Endothelial cell (in vitro differentiated cells): ENCODE measurements at regions not wholly inside any gene's neighbourhood (a gene's known extent, or its start where the extent isn't known, plus 50 kb on each side); places are given as distances from the start of the nearest gene placed in this dataset.

Source experiments
- DNase-seq: peaks from one replicate; pipeline ENCODE4 v3.0.0; 2021; ENCODE audit warnings: low spot score
- H3K27ac Mint-ChIP-seq: one replicate; pipeline ENCODE4 v1.8.0; 2021; ENCODE audit warnings: mixed read lengths, inconsistent platforms; ENCODE audit not compliant: unreplicated experiment
- H3K27me3 Mint-ChIP-seq: one replicate; pipeline ENCODE4 v1.8.0; 2021; ENCODE audit warnings: mild to moderate bottlenecking, moderate library complexity, mixed read lengths, inconsistent platforms; ENCODE audit not compliant: unreplicated experiment
- H3K36me3 Mint-ChIP-seq: one replicate; pipeline ENCODE4 v1.8.0; 2021; ENCODE audit warnings: mild to moderate bottlenecking, low read depth, mixed read lengths, inconsistent platforms; ENCODE audit not compliant: unreplicated experiment
- H3K4me1 Mint-ChIP-seq: one replicate; pipeline ENCODE4 v1.8.0; 2021; ENCODE audit warnings: mild to moderate bottlenecking, mixed read lengths, inconsistent platforms; ENCODE audit not compliant: unreplicated experiment
- H3K4me3 Mint-ChIP-seq: one replicate; pipeline ENCODE4 v1.8.0; 2021; ENCODE audit warnings: mild to moderate bottlenecking, mixed read lengths, inconsistent platforms; ENCODE audit not compliant: unreplicated experiment
- H3K9me3 Mint-ChIP-seq: one replicate; pipeline ENCODE4 v1.8.0; 2021; ENCODE audit warnings: mixed read lengths, inconsistent platforms; ENCODE audit not compliant: unreplicated experiment
- TF ChIP-seq, protein P1 (sequence below): fragments of 200-600 bp; sonication (generic); IDR thresholded peaks from one replicate; pipeline ENCODE4 v1.5.0; 2021; ENCODE audit warnings: antibody characterized with exemption; ENCODE audit not compliant: unreplicated experiment

DNA sequence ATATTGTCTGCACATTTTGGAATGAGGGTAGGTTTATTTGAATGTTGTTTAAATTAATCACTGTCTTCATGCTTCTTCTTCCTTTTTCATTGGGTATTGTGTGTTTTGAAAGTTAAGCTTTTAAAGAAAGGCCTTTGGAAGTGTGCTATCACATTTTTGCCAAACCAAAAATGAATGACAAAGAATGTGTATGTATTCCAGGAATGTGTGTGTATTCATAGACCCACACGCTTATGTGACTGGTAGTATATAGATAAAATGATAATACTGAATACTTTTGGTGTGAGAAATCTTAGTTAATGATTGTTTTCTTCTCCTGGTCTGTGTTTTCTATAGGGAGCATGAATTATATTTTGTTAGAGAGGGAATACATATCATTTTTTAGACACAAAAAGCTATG, 404.4 kb downstream of the TLL1 start:
- no peak for DNase-seq
- Mint-ChIP-seq H3K27ac (no peak overlapping the region), H3K4me3 (no peak overlapping the region), H3K36me3 (no peaks in the 10 kb centered on the region), H3K27me3 (no peaks in the 10 kb centered on the region), H3K9me3 (no peaks in the 10 kb centered on the region), H3K4me1 (no peaks in the 10 kb centered on the region)
- TF ChIP-seq, protein P1, sequence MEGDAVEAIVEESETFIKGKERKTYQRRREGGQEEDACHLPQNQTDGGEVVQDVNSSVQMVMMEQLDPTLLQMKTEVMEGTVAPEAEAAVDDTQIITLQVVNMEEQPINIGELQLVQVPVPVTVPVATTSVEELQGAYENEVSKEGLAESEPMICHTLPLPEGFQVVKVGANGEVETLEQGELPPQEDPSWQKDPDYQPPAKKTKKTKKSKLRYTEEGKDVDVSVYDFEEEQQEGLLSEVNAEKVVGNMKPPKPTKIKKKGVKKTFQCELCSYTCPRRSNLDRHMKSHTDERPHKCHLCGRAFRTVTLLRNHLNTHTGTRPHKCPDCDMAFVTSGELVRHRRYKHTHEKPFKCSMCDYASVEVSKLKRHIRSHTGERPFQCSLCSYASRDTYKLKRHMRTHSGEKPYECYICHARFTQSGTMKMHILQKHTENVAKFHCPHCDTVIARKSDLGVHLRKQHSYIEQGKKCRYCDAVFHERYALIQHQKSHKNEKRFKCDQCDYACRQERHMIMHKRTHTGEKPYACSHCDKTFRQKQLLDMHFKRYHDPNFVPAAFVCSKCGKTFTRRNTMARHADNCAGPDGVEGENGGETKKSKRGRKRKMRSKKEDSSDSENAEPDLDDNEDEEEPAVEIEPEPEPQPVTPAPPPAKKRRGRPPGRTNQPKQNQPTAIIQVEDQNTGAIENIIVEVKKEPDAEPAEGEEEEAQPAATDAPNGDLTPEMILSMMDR = no peak

DNA sequence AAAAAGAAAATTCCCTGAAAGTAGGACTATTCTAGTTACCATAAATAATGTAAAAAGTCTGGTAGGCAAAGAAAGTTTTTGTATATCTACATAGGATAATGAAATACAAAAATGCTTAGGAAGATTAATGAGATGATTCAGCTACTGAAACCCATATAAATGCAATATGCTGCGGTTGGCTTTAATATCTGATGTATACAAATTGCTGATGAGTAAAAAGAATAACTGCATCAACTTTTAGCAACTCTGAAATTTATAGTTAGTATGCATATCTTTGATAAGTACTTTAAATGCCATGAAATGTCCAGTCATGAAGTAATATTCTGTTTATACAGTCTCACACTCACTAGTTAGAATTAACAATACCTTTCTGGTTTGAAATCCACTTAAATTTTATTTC, 404.8 kb downstream of the TLL1 start:
- TF ChIP-seq, protein P1 = no peak
- DNase-seq = no peak
- Mint-ChIP-seq H3K36me3 (no peaks in the 10 kb centered on the region), H3K4me3 (no peak overlapping the region), H3K9me3 (no peaks in the 10 kb centered on the region), H3K27me3 (no peaks in the 10 kb centered on the region), H3K27ac (no peak overlapping the region), H3K4me1 (no peaks in the 10 kb centered on the region)

DNA sequence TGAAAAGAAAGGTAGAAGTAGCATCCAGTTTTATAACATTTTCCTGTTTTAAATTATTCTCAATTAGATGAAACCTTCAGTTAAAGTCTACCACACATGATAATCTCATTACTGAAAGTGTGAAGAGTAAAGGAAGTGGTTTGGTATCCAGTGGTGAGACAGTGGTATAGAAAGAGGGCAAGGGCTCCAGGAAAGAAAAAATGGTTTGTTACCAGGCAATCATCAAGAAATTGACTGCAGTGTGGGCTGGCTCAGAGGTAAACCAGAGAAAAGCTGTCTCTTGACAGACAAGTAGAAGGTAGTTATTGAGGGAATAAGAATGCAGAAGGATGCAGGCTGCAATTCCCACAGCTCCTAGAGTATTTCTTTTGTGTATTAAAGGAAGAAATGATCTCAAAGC, 406.2 kb downstream of the TLL1 start:
- no peaks in the 10 kb centered on the region for H3K27me3 Mint-ChIP-seq
- TF ChIP-seq, protein P1 = no peak
- DNase-seq = no peak
- H3K27ac Mint-ChIP-seq = no peak overlapping the region
- H3K4me3 Mint-ChIP-seq = no peak overlapping the region
- no peaks in the 10 kb centered on the region for H3K9me3 Mint-ChIP-seq
- H3K36me3 Mint-ChIP-seq = no peaks in the 10 kb centered on the region
- H3K4me1 Mint-ChIP-seq = no peaks in the 10 kb centered on the region

DNA sequence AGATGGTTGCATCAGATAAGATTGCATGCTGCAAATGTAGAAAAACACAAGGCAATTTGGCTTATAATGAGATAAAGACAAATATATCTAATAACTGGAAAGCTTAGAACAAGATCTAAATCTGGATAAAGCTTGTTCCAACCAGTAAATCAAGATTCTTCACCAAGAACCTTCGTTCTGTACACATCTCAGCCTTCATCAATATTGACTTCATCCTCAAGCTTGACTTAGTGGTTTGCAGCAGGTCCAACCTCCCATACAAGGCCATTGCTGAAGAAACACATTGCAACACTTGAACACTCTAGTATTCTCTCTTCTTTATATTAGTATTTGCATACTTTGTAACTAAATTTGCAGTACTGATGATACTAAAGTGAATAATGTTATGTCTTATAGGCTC, 407.6 kb downstream of the TLL1 start:
- no peaks in the 10 kb centered on the region for H3K4me1 Mint-ChIP-seq
- TF ChIP-seq, protein P1 = no peak
- DNase-seq = no peak
- H3K36me3 Mint-ChIP-seq = no peaks in the 10 kb centered on the region
- no peaks in the 10 kb centered on the region for H3K9me3 Mint-ChIP-seq
- no peak overlapping the region for H3K27ac Mint-ChIP-seq
- H3K27me3 Mint-ChIP-seq = no peaks in the 10 kb centered on the region
- no peak overlapping the region for H3K4me3 Mint-ChIP-seq

DNA sequence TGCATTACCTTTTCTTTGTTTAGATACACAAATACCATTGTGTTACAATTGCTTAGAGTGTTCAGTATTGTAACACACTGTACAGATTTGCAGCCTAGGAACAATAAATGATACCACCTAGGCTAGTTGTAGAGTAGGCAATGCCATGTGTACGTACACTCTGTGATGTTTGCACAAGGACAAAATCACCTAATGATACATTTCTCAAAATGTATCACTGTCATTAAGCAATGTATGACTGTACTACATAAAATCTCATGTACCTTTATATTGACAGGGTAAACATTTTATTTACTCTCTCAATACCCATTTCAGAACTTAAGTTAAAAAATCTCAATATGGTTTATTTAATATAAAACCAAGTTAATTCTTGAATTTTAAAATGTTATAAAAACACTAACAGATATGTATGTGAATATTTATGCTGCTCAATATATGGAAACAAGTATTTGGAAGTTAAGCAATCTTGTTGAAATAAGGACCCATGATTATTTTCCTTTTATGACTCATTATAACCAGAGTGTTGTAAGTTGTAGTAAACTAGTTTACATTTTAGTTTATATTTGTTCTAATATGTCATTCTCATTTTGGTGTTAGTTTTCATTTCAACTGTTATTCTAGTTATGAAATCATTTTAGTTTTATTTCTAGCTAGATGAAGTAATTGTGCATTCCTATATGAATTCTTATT, 409.2 kb downstream of the TLL1 start:
- TF ChIP-seq, protein P1 = no peak
- Mint-ChIP-seq H3K27ac (no peak overlapping the region), H3K4me1 (no peaks in the 10 kb centered on the region), H3K27me3 (no peaks in the 10 kb centered on the region), H3K4me3 (no peak overlapping the region), H3K9me3 (no peaks in the 10 kb centered on the region), H3K36me3 (no peaks in the 10 kb centered on the region)
- no peak for DNase-seq
